ENCODE measurements at regions not wholly inside any gene's neighbourhood (a gene's known extent, or its start where the extent isn't known, plus 50 kb on each side); places are given as distances from the start of the nearest gene placed in this dataset.

DNA sequence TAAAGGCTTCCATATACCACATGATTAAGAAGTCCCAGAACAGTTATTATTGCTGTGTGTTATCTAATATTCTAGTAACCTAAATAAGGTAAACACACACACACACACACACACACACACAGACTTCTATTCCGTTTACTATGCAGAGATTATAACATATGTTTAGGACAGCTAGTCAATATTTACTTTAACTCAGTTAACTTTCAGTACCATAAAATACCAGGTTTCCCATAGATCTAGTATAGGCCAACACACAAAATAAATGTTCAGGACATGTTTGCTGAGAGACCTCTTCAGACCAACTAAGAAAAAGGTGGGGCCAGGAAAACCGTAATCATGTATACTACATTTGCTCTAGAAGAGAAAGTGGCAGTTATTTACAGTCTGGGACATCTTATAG lies 365.5 kb downstream of the KLHL13 start:
- TF ChIP-seq, protein P1, sequence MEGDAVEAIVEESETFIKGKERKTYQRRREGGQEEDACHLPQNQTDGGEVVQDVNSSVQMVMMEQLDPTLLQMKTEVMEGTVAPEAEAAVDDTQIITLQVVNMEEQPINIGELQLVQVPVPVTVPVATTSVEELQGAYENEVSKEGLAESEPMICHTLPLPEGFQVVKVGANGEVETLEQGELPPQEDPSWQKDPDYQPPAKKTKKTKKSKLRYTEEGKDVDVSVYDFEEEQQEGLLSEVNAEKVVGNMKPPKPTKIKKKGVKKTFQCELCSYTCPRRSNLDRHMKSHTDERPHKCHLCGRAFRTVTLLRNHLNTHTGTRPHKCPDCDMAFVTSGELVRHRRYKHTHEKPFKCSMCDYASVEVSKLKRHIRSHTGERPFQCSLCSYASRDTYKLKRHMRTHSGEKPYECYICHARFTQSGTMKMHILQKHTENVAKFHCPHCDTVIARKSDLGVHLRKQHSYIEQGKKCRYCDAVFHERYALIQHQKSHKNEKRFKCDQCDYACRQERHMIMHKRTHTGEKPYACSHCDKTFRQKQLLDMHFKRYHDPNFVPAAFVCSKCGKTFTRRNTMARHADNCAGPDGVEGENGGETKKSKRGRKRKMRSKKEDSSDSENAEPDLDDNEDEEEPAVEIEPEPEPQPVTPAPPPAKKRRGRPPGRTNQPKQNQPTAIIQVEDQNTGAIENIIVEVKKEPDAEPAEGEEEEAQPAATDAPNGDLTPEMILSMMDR (IDR thresholded peaks at IDR 0.05), result no peak
- TF ChIP-seq EP300 (IDR thresholded peaks at IDR 0.05; ENCODE audit: low read depth) (no peak), POLR2A (IDR thresholded peaks at IDR 0.05) (no peak)
